ENCODE measurements at regions not wholly inside any gene's neighbourhood (a gene's known extent, or its start where the extent isn't known, plus 50 kb on each side); places are given as distances from the start of the nearest gene placed in this dataset.

DNA sequence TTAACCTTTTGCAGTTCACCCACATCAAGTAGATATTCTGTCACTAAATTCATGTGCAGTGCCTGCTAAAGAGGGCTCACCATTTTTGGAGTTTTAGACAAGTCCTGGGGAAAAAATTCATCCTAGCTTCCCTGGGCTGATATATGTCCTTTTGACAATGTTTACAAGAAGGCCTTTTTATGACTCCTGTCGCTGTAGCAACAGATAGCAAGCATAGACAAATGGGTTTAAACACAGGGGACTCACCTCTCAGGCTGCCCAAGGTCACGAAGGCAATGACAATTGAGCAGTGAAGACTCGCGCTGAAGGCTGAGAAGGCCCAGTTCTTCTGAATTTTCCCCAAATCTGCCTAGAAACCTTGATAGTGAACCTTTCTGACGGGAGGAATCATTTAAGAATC, 150.7 kb upstream of the CPM start:
- TF ChIP-seq CSDC2 (CRISPR knock-in tag; IDR thresholded peaks at IDR 0.05) = no peak
- no peak for TF ChIP-seq OSR1 (CRISPR knock-in tag; IDR thresholded peaks at IDR 0.05)
- no peak for TF ChIP-seq TCF4 (CRISPR knock-in tag; IDR thresholded peaks at IDR 0.05; ENCODE audit: borderline replicate concordance)
- TF ChIP-seq, protein P1, sequence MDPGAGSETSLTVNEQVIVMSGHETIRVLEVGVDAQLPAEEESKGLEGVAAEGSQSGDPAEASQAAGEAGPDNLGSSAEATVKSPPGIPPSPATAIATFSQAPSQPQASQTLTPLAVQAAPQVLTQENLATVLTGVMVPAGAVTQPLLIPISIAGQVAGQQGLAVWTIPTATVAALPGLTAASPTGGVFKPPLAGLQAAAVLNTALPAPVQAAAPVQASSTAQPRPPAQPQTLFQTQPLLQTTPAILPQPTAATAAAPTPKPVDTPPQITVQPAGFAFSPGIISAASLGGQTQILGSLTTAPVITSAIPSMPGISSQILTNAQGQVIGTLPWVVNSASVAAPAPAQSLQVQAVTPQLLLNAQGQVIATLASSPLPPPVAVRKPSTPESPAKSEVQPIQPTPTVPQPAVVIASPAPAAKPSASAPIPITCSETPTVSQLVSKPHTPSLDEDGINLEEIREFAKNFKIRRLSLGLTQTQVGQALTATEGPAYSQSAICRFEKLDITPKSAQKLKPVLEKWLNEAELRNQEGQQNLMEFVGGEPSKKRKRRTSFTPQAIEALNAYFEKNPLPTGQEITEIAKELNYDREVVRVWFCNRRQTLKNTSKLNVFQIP (CRISPR knock-in tag; IDR thresholded peaks at IDR 0.05; ENCODE audit: borderline replicate concordance, low read depth) = no peak
- TF ChIP-seq, protein P2, sequence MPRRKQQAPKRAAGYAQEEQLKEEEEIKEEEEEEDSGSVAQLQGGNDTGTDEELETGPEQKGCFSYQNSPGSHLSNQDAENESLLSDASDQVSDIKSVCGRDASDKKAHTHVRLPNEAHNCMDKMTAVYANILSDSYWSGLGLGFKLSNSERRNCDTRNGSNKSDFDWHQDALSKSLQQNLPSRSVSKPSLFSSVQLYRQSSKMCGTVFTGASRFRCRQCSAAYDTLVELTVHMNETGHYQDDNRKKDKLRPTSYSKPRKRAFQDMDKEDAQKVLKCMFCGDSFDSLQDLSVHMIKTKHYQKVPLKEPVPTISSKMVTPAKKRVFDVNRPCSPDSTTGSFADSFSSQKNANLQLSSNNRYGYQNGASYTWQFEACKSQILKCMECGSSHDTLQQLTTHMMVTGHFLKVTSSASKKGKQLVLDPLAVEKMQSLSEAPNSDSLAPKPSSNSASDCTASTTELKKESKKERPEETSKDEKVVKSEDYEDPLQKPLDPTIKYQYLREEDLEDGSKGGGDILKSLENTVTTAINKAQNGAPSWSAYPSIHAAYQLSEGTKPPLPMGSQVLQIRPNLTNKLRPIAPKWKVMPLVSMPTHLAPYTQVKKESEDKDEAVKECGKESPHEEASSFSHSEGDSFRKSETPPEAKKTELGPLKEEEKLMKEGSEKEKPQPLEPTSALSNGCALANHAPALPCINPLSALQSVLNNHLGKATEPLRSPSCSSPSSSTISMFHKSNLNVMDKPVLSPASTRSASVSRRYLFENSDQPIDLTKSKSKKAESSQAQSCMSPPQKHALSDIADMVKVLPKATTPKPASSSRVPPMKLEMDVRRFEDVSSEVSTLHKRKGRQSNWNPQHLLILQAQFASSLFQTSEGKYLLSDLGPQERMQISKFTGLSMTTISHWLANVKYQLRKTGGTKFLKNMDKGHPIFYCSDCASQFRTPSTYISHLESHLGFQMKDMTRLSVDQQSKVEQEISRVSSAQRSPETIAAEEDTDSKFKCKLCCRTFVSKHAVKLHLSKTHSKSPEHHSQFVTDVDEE (CRISPR knock-in tag; IDR thresholded peaks at IDR 0.05) = no peak
- no peak for TF ChIP-seq PPARA (CRISPR knock-in tag; IDR thresholded peaks at IDR 0.05; ENCODE audit: borderline replicate concordance)
- TF ChIP-seq ZFP3 (CRISPR knock-in tag; IDR thresholded peaks at IDR 0.05) = no peak
- no peak for TF ChIP-seq ISL1 (CRISPR knock-in tag; IDR thresholded peaks at IDR 0.05)
- TF ChIP-seq ARNTL (CRISPR knock-in tag; IDR thresholded peaks at IDR 0.05; ENCODE audit: borderline replicate concordance, low read depth) = no peak
- no peak for TF ChIP-seq ZNF8 (CRISPR knock-in tag; IDR thresholded peaks at IDR 0.05)
- TF ChIP-seq ZNF70 (CRISPR knock-in tag; IDR thresholded peaks at IDR 0.05) = no peak

DNA sequence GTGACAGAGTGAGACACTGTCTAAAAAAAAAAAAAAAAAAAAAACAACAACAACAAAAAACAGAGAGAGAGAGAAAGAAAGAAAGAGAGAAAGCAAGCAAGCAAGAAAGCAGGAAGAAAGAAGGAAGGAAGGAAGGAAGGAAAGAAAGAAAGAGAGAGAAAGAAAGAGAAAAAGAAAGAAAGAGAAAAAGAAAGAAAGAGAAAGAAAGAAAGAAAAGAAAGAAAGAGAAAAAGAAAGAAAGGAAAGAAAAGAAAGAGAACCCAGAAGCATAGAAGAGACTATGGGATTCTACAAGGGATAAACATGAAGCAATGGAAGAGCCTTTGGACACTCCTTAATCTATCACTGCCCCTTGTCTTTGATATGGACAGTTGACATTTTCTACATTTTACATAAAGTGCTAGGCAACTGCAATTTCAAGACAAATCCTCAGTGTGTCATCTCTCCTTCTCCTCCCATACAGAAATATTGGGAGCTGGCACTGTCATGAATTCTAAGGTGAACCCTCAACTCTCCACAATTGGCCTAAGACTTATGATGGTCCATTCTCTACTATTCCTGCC, 151.9 kb upstream of the CPM start:
- TF ChIP-seq, protein P3, sequence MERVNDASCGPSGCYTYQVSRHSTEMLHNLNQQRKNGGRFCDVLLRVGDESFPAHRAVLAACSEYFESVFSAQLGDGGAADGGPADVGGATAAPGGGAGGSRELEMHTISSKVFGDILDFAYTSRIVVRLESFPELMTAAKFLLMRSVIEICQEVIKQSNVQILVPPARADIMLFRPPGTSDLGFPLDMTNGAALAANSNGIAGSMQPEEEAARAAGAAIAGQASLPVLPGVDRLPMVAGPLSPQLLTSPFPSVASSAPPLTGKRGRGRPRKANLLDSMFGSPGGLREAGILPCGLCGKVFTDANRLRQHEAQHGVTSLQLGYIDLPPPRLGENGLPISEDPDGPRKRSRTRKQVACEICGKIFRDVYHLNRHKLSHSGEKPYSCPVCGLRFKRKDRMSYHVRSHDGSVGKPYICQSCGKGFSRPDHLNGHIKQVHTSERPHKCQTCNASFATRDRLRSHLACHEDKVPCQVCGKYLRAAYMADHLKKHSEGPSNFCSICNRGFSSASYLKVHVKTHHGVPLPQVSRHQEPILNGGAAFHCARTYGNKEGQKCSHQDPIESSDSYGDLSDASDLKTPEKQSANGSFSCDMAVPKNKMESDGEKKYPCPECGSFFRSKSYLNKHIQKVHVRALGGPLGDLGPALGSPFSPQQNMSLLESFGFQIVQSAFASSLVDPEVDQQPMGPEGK (CRISPR knock-in tag; IDR thresholded peaks at IDR 0.05; ENCODE audit: borderline replicate concordance) = no peak
- TF ChIP-seq ZFP3 (CRISPR knock-in tag; IDR thresholded peaks at IDR 0.05) = no peak
- ATAC-seq = no peak

More for the DNA sequence above, 150.7 kb upstream of the CPM start:
- ATAC-seq = no peak

DNA sequence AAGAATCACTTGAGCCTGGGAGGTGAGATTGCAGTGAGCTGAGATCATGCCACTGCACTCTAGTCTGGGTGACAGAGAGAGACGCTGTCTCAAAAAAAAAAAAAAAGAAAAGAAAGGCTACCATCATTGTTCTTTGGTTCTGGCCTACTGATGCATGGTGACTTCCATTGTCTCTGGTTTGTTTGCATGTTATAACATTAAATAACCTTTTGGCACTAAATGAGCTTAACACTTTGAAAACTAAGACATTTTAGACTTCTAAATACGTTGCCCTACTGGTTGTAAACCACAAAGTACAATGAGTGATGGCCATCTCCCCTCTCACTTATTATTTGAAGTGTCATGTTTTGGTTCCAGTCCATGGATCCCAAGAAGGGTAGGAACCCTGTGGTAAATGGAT, 152.9 kb upstream of the CPM start:
- TF ChIP-seq ARNTL (CRISPR knock-in tag; IDR thresholded peaks at IDR 0.05; ENCODE audit: borderline replicate concordance, low read depth) (no peak), SNAI2 (CRISPR knock-in tag; IDR thresholded peaks at IDR 0.05) (no peak), RARB (CRISPR knock-in tag; IDR thresholded peaks at IDR 0.05) (no peak), ESRRG (CRISPR knock-in tag; IDR thresholded peaks at IDR 0.05) (no peak), ZFP30 (CRISPR knock-in tag; IDR thresholded peaks at IDR 0.05) (no peak), GLIS3 (CRISPR knock-in tag; IDR thresholded peaks at IDR 0.05) (no peak), ZC3H10 (CRISPR knock-in tag; IDR thresholded peaks at IDR 0.05) (no peak), BACH2 (CRISPR knock-in tag; IDR thresholded peaks at IDR 0.05; ENCODE audit: borderline replicate concordance) (no peak), CSDC2 (CRISPR knock-in tag; IDR thresholded peaks at IDR 0.05) (no peak), ZFP3 (CRISPR knock-in tag; IDR thresholded peaks at IDR 0.05) (no peak), TCF4 (CRISPR knock-in tag; IDR thresholded peaks at IDR 0.05; ENCODE audit: borderline replicate concordance) (no peak)
- TF ChIP-seq, protein P4, sequence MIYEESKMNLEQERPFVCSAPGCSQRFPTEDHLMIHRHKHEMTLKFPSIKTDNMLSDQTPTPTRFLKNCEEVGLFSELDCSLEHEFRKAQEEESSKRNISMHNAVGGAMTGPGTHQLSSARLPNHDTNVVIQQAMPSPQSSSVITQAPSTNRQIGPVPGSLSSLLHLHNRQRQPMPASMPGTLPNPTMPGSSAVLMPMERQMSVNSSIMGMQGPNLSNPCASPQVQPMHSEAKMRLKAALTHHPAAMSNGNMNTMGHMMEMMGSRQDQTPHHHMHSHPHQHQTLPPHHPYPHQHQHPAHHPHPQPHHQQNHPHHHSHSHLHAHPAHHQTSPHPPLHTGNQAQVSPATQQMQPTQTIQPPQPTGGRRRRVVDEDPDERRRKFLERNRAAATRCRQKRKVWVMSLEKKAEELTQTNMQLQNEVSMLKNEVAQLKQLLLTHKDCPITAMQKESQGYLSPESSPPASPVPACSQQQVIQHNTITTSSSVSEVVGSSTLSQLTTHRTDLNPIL (CRISPR knock-in tag; IDR thresholded peaks at IDR 0.05; ENCODE audit: low read depth) = no peak
- TF ChIP-seq, protein P1 (CRISPR knock-in tag; IDR thresholded peaks at IDR 0.05; ENCODE audit: borderline replicate concordance, low read depth) = no peak
- TF ChIP-seq, protein P3 (CRISPR knock-in tag; IDR thresholded peaks at IDR 0.05; ENCODE audit: borderline replicate concordance) = no peak
- TF ChIP-seq, protein P5, sequence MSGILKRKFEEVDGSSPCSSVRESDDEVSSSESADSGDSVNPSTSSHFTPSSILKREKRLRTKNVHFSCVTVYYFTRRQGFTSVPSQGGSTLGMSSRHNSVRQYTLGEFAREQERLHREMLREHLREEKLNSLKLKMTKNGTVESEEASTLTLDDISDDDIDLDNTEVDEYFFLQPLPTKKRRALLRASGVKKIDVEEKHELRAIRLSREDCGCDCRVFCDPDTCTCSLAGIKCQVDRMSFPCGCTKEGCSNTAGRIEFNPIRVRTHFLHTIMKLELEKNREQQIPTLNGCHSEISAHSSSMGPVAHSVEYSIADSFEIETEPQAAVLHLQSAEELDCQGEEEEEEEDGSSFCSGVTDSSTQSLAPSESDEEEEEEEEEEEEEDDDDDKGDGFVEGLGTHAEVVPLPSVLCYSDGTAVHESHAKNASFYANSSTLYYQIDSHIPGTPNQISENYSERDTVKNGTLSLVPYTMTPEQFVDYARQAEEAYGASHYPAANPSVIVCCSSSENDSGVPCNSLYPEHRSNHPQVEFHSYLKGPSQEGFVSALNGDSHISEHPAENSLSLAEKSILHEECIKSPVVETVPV (CRISPR knock-in tag; IDR thresholded peaks at IDR 0.05) = no peak
- ATAC-seq = no peak
